GM23338 (cell line): ENCODE measurements at regions not wholly inside any gene's neighbourhood (a gene's known extent, or its start where the extent isn't known, plus 50 kb on each side); places are given as distances from the start of the nearest gene placed in this dataset.

Source experiments
- ATAC-seq: fragments of 200-7000 bp; cut with Tn5 transposase; 3 replicates; pipeline ENCODE4 v1.9.1; 2020
- DNase-seq: peaks from one replicate; pipeline ENCODE4 v3.0.0-alpha.2; 2015; ENCODE audit warnings: low spot score
- H2AFZ ChIP-seq: fragments of 200-600 bp; sonication (generic); 2 replicates; pipeline ENCODE4 v1.8.0; 2016; ENCODE audit warnings: antibody characterized with exemption, mild to moderate bottlenecking, moderate library complexity
- H3F3A ChIP-seq: fragments of 200-600 bp; sonication (generic); replicated peaks from 2 replicates; pipeline ENCODE4 v1.8.0; 2017; ENCODE audit warnings: antibody characterized with exemption, mixed run types, low read depth
- H3K27ac ChIP-seq: fragments of 200-600 bp; sonication (generic); 2 replicates; pipeline ENCODE4 v1.6.1; 2016; ENCODE audit warnings: low read depth
- H3K27me3 ChIP-seq: fragments of 200-600 bp; sonication (generic); 2 replicates; pipeline ENCODE4 v1.8.0; 2016; ENCODE audit warnings: mild to moderate bottlenecking, mixed run types, moderate library complexity; ENCODE audit not compliant: insufficient read depth
- H3K36me3 ChIP-seq: fragments of 200-600 bp; sonication (generic); 2 replicates; pipeline ENCODE4 v1.8.0; 2016; ENCODE audit warnings: mild to moderate bottlenecking; ENCODE audit not compliant: insufficient read depth
- H3K4me1 ChIP-seq: fragments of 200-600 bp; sonication (generic); 2 replicates; pipeline ENCODE4 v1.8.0; 2016; ENCODE audit warnings: mild to moderate bottlenecking, moderate library complexity; ENCODE audit not compliant: insufficient read depth
- H3K4me2 ChIP-seq: fragments of 200-600 bp; sonication (generic); 2 replicates; pipeline ENCODE4 v1.7.1; 2017; ENCODE audit warnings: mixed run types
- H3K4me3 ChIP-seq: fragments of 200-600 bp; sonication (generic); 2 replicates; pipeline ENCODE4 v1.6.1; 2016; ENCODE audit warnings: mixed run types
- H3K79me2 ChIP-seq: fragments of 200-600 bp; sonication (generic); replicated peaks from 2 replicates; pipeline ENCODE4 v1.8.0; 2017; ENCODE audit warnings: mild to moderate bottlenecking; ENCODE audit not compliant: insufficient read depth
- H3K9me2 ChIP-seq: fragments of 200-600 bp; sonication (generic); 2 replicates; pipeline ENCODE4 v1.8.0; 2017; ENCODE audit not compliant: insufficient read depth
- H4K20me1 ChIP-seq: fragments of 200-600 bp; sonication (generic); replicated peaks from 2 replicates; pipeline ENCODE4 v1.8.0; 2017; ENCODE audit warnings: mild to moderate bottlenecking; ENCODE audit not compliant: insufficient read depth
- H3K27ac Mint-ChIP-seq: 2 replicates; pipeline ENCODE4 v1.8.0; 2020; ENCODE audit warnings: inconsistent platforms, mild to moderate bottlenecking, moderate library complexity, mixed read lengths
- H3K27me3 Mint-ChIP-seq: 3 replicates; pipeline ENCODE4 v1.8.0; 2022; ENCODE audit warnings: low read depth, mild to moderate bottlenecking, moderate library complexity, mixed read lengths, inconsistent platforms; ENCODE audit not compliant: insufficient read depth, poor library complexity
- H3K36me3 Mint-ChIP-seq: 3 replicates; pipeline ENCODE4 v1.8.0; 2021; ENCODE audit warnings: low read depth, mild to moderate bottlenecking, inconsistent platforms, moderate library complexity, mixed read lengths
- H3K4me1 Mint-ChIP-seq: 3 replicates; pipeline ENCODE4 v1.8.0; 2020; ENCODE audit warnings: mild to moderate bottlenecking, inconsistent platforms, mixed read lengths
- H3K4me3 Mint-ChIP-seq: 3 replicates; pipeline ENCODE4 v1.8.0; 2021; ENCODE audit warnings: moderate library complexity, mild to moderate bottlenecking, inconsistent platforms, mixed read lengths
- H3K9me3 Mint-ChIP-seq: 3 replicates; pipeline ENCODE4 v1.8.0; 2020; ENCODE audit warnings: moderate library complexity, mild to moderate bottlenecking, inconsistent platforms, mixed read lengths
- CREB1 ChIP-seq: fragments of 250-450 bp; sonication (Bioruptor Pico); IDR thresholded peaks from 2 replicates; pipeline ENCODE4 v1.5.0; 2020; ENCODE audit warnings: low read depth, mild to moderate bottlenecking, moderate library complexity
- CTCF ChIP-seq, 2 experiments: fragments of 200-600 bp in 1 of 2; sonication (generic) in 1 of 2; conservative IDR thresholded peaks; 2 replicates each; pipeline versions ENCODE4 v1.5.1 to v1.6.1; 2016 to 2017; ENCODE audit warnings: antibody characterized with exemption in 2 of 2, low read depth in 2 of 2, mild to moderate bottlenecking in 2 of 2, moderate library complexity in 1 of 2
- ETS1 ChIP-seq: IDR thresholded peaks from 2 replicates; pipeline ENCODE4 v1.6.1; 2016; ENCODE audit warnings: antibody characterized with exemption
- EZH2 ChIP-seq: fragments of 200-600 bp; sonication (generic); IDR thresholded peaks from one replicate; pipeline ENCODE4 v1.8.0; 2017; ENCODE audit warnings: antibody characterized with exemption, mild to moderate bottlenecking, low read depth; ENCODE audit not compliant: unreplicated experiment
- EZH2phosphoT487 ChIP-seq: fragments of 200-600 bp; sonication (generic); IDR thresholded peaks from one replicate; pipeline ENCODE4 v1.8.1; 2018; ENCODE audit warnings: antibody characterized with exemption; ENCODE audit not compliant: unreplicated experiment
- NANOG ChIP-seq: IDR thresholded peaks from 2 replicates; pipeline ENCODE4 v1.6.1; 2016; ENCODE audit warnings: antibody characterized with exemption, borderline replicate concordance
- POLR2AphosphoS5 ChIP-seq: IDR thresholded peaks from 2 replicates; pipeline ENCODE4 v1.6.1; 2016; ENCODE audit warnings: antibody characterized with exemption, low read depth
- ZNF331 ChIP-seq: fragments of 250-450 bp; sonication (Bioruptor Pico); IDR thresholded peaks from 2 replicates; pipeline ENCODE4 v1.5.0; 2020; ENCODE audit warnings: low read depth, mild to moderate bottlenecking, moderate library complexity
- TF ChIP-seq, protein P1 (sequence below): fragments of 250-450 bp; sonication (Bioruptor Pico); IDR thresholded peaks from 2 replicates; pipeline ENCODE4 v1.5.0; 2020; ENCODE audit warnings: mild to moderate bottlenecking, moderate library complexity
- TF ChIP-seq, protein P2 (sequence below): IDR thresholded peaks from one replicate; pipeline ENCODE4 v1.6.1; 2018; ENCODE audit warnings: antibody characterized with exemption; ENCODE audit not compliant: unreplicated experiment

DNA sequence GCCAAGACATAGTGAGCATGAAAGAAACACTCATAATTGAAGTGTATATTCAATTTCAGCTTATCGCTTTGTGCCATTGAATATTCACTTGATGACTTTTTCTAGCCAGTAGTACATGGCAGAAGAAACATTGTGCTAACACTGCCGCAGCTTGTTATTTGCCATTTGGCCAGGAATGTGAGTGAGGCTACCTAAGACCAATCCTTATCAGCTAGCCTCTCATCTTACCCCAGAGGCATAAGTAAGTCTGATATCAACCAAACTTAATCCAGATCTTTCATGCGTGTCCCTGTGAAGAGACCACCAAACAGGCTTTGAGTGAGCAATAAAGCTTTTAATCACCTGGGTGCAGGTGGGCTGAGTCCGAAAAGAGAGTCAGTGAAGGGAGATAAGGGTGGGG lies 586.0 kb upstream of the MBL2 start:
- Histone ChIP-seq H2AFZ (no peak overlapping the region), H3K9me2 (peaks cover 3% of the 10 kb centered on the region; the same call in 1 of the 2 replicates), H3F3A (no peaks in the 10 kb centered on the region), H3K4me2 (peak overlapping the region; percentile 7), H3K36me3 (no peaks in the 10 kb centered on the region), H3K27ac (peak overlapping the region; percentile 97), H3K4me1 (peaks cover 17% of the 10 kb centered on the region), H3K27me3 (no peaks in the 10 kb centered on the region), H4K20me1 (no peaks in the 10 kb centered on the region), H3K4me3 (no peak overlapping the region), H3K79me2 (no peaks in the 10 kb centered on the region)
- peak; percentile 77 for ATAC-seq
- peak; percentile 50 for DNase-seq
- H3K4me3 Mint-ChIP-seq: no peak overlapping the region
- H3K27ac Mint-ChIP-seq: peak overlapping the region; percentile 94
- peaks cover 45% of the 10 kb centered on the region for H3K36me3 Mint-ChIP-seq
- H3K9me3 Mint-ChIP-seq: peaks cover 16% of the 10 kb centered on the region
- H3K27me3 Mint-ChIP-seq: peaks cover 8% of the 10 kb centered on the region
- TF ChIP-seq, protein P1, sequence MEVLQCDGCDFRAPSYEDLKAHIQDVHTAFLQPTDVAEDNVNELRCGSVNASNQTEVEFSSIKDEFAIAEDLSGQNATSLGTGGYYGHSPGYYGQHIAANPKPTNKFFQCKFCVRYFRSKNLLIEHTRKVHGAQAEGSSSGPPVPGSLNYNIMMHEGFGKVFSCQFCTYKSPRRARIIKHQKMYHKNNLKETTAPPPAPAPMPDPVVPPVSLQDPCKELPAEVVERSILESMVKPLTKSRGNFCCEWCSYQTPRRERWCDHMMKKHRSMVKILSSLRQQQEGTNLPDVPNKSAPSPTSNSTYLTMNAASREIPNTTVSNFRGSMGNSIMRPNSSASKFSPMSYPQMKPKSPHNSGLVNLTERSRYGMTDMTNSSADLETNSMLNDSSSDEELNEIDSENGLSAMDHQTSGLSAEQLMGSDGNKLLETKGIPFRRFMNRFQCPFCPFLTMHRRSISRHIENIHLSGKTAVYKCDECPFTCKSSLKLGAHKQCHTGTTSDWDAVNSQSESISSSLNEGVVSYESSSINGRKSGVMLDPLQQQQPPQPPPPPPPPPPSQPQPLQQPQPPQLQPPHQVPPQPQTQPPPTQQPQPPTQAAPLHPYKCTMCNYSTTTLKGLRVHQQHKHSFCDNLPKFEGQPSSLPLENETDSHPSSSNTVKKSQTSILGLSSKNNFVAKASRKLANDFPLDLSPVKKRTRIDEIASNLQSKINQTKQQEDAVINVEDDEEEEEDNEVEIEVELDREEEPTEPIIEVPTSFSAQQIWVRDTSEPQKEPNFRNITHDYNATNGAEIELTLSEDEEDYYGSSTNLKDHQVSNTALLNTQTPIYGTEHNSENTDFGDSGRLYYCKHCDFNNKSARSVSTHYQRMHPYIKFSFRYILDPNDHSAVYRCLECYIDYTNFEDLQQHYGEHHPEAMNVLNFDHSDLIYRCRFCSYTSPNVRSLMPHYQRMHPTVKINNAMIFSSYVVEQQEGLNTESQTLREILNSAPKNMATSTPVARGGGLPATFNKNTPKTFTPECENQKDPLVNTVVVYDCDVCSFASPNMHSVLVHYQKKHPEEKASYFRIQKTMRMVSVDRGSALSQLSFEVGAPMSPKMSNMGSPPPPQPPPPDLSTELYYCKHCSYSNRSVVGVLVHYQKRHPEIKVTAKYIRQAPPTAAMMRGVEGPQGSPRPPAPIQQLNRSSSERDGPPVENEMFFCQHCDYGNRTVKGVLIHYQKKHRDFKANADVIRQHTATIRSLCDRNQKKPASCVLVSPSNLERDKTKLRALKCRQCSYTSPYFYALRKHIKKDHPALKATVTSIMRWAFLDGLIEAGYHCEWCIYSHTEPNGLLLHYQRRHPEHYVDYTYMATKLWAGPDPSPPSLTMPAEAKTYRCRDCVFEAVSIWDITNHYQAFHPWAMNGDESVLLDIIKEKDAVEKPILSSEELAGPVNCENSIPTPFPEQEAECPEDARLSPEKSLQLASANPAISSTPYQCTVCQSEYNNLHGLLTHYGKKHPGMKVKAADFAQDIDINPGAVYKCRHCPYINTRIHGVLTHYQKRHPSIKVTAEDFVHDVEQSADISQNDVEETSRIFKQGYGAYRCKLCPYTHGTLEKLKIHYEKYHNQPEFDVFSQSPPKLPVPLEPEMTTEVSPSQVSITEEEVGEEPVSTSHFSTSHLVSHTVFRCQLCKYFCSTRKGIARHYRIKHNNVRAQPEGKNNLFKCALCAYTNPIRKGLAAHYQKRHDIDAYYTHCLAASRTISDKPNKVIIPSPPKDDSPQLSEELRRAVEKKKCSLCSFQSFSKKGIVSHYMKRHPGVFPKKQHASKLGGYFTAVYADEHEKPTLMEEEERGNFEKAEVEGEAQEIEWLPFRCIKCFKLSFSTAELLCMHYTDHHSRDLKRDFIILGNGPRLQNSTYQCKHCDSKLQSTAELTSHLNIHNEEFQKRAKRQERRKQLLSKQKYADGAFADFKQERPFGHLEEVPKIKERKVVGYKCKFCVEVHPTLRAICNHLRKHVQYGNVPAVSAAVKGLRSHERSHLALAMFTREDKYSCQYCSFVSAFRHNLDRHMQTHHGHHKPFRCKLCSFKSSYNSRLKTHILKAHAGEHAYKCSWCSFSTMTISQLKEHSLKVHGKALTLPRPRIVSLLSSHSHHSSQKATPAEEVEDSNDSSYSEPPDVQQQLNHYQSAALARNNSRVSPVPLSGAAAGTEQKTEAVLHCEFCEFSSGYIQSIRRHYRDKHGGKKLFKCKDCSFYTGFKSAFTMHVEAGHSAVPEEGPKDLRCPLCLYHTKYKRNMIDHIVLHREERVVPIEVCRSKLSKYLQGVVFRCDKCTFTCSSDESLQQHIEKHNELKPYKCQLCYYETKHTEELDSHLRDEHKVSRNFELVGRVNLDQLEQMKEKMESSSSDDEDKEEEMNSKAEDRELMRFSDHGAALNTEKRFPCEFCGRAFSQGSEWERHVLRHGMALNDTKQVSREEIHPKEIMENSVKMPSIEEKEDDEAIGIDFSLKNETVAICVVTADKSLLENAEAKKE: no peak
- no peak for TF ChIP-seq ZNF331 (CRISPR knock-in tag)
- TF ChIP-seq POLR2AphosphoS5: no peak
- no peak for TF ChIP-seq ETS1
- TF ChIP-seq EZH2: no peak
- TF ChIP-seq EZH2phosphoT487: no peak
- TF ChIP-seq CTCF (conservative IDR thresholded peaks at IDR 0.05; ENCODE audit: low read depth in 2 of 2): no peak
- TF ChIP-seq, protein P2, sequence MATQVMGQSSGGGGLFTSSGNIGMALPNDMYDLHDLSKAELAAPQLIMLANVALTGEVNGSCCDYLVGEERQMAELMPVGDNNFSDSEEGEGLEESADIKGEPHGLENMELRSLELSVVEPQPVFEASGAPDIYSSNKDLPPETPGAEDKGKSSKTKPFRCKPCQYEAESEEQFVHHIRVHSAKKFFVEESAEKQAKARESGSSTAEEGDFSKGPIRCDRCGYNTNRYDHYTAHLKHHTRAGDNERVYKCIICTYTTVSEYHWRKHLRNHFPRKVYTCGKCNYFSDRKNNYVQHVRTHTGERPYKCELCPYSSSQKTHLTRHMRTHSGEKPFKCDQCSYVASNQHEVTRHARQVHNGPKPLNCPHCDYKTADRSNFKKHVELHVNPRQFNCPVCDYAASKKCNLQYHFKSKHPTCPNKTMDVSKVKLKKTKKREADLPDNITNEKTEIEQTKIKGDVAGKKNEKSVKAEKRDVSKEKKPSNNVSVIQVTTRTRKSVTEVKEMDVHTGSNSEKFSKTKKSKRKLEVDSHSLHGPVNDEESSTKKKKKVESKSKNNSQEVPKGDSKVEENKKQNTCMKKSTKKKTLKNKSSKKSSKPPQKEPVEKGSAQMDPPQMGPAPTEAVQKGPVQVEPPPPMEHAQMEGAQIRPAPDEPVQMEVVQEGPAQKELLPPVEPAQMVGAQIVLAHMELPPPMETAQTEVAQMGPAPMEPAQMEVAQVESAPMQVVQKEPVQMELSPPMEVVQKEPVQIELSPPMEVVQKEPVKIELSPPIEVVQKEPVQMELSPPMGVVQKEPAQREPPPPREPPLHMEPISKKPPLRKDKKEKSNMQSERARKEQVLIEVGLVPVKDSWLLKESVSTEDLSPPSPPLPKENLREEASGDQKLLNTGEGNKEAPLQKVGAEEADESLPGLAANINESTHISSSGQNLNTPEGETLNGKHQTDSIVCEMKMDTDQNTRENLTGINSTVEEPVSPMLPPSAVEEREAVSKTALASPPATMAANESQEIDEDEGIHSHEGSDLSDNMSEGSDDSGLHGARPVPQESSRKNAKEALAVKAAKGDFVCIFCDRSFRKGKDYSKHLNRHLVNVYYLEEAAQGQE: no peak
- no peak for TF ChIP-seq NANOG
- TF ChIP-seq CREB1: no peak
- H3K4me1 Mint-ChIP-seq: peaks cover 32% of the 10 kb centered on the region
